Effector memory CD4-positive, alpha-beta T cell (primary cell): ENCODE measurements at regions not wholly inside any gene's neighbourhood (a gene's known extent, or its start where the extent isn't known, plus 50 kb on each side); places are given as distances from the start of the nearest gene placed in this dataset.

ENCODE experiments used
- DNase-seq, 3 donors: peaks; one replicate each; pipeline ENCODE4 v3.0.0-alpha.2; 2020
- H3K27ac ChIP-seq: 2 replicates; pipeline ENCODE4 v1.7.0; 2013; ENCODE audit warnings: mild to moderate bottlenecking, low read length, moderate library complexity; ENCODE audit not compliant: insufficient read depth, poor library complexity, severe bottlenecking
- H3K27me3 ChIP-seq: replicated peaks from 2 replicates; pipeline ENCODE4 v1.7.0; 2013; ENCODE audit warnings: mild to moderate bottlenecking, low read length; ENCODE audit not compliant: insufficient read depth, control insufficient read depth, poor library complexity, severe bottlenecking
- H3K36me3 ChIP-seq: 2 replicates; pipeline ENCODE4 v1.7.0; 2013; ENCODE audit warnings: mild to moderate bottlenecking, low read length, moderate library complexity; ENCODE audit not compliant: control insufficient read depth, insufficient read depth
- H3K4me1 ChIP-seq: 2 replicates; pipeline ENCODE4 v1.7.0; 2013; ENCODE audit warnings: low read length, mild to moderate bottlenecking; ENCODE audit not compliant: control insufficient read depth, insufficient read depth, poor library complexity, severe bottlenecking
- H3K4me3 ChIP-seq: 2 replicates; pipeline ENCODE4 v1.7.0; 2013; ENCODE audit warnings: low read length, low read depth, mild to moderate bottlenecking; ENCODE audit not compliant: insufficient read depth, poor library complexity, severe bottlenecking
- H3K9me3 ChIP-seq: 2 replicates; pipeline ENCODE4 v1.7.0; 2013; ENCODE audit warnings: mild to moderate bottlenecking, low read length, moderate library complexity; ENCODE audit not compliant: control insufficient read depth

DNA sequence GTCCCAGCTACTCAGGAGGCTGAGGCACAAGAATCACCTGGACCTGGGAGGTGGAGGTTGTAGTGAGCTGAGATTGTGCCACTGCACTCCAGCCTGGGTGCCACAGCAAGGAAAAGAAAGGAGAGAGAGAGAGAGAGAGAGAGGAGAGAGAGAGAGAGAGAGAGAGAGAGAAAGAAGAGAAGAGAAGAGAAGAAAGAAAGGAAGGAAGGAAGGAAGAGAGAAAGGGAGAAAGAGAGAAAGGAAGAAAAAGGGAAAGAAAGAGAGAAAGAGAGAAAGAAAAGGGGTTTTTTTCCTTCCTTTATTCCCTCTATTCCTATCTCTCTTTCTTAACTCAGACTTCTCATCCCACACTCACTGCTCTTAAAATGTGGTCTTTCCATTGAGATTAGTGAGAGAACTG is 238.7 kb upstream of the PRDM1 start:
- no peaks in the 10 kb centered on the region for H3K9me3 ChIP-seq
- no peaks in the 10 kb centered on the region for H3K36me3 ChIP-seq
- DNase-seq: no peak
- no peaks in the 10 kb centered on the region for H3K27me3 ChIP-seq
- H3K4me1 ChIP-seq: no peaks in the 10 kb centered on the region
- no peak overlapping the region for H3K27ac ChIP-seq
- no peak overlapping the region for H3K4me3 ChIP-seq

DNA sequence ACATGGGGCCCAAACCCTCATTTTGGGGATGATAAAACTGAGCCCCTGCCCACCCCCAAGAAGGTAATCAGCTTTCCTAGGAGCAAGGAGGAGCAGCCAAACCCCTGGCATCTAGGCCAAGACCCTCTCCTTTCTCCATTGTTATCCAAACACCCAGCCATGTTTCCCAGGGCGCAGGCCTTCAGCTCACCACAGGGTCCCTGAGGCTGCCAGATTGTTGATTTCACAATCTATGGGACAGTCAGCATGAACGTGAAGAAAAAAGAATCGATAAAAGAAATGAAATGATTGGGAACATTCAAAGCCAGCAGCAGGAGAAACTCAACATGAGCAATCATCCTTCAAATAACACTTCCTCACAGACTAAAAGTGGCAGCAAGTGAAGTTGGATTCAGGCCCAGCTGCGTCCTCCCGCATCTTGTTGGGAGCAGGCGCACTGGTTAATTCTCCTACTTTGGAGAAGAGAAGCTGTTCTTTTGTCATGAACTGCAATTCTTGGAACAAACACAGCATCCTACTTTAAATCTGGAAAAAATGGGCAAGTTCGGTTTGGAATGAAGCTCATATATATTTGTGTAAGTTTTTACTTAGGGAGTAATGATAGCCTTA is 241.8 kb upstream of the PRDM1 start:
- H3K4me1 ChIP-seq: no peaks in the 10 kb centered on the region
- no peaks in the 10 kb centered on the region for H3K27me3 ChIP-seq
- no peak overlapping the region for H3K4me3 ChIP-seq
- DNase-seq: no peak
- H3K36me3 ChIP-seq: no peaks in the 10 kb centered on the region
- H3K27ac ChIP-seq: no peak overlapping the region
- H3K9me3 ChIP-seq: no peaks in the 10 kb centered on the region

GRCh38 chr6:105839266-105839665 is 246.9 kb upstream of the PRDM1 start:
- no peak for DNase-seq

DNA sequence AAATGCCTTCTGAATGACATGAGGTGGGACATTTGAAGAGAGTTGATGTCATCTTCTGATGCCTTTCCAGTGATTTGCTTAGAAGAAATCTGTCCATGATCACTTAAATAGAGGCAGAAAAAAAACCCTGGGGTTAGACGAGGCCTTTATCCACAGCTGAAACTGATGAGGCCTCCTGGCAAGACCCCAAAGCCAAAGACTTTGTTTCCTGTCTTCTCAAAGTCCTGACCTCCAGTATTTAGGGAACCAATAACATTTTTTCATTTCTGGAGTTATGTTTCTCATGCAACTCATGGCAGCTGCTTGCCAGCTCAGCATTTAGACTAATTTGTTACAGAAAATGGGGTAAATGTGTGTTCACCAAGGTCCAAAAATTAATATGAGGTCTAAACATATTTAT is 248.0 kb upstream of the PRDM1 start:
- Histone ChIP-seq H3K36me3 (no peaks in the 10 kb centered on the region), H3K27me3 (no peaks in the 10 kb centered on the region), H3K9me3 (no peaks in the 10 kb centered on the region), H3K4me1 (no peaks in the 10 kb centered on the region), H3K4me3 (no peak overlapping the region), H3K27ac (no peak overlapping the region)
- no peak for DNase-seq

More at GRCh38 chr6:105839266-105839665, 246.9 kb upstream of the PRDM1 start:
- no peaks in the 10 kb centered on the region for H3K27me3 ChIP-seq
- no peaks in the 10 kb centered on the region for H3K4me1 ChIP-seq
- no peak overlapping the region for H3K4me3 ChIP-seq
- H3K27ac ChIP-seq: no peak overlapping the region
- no peaks in the 10 kb centered on the region for H3K9me3 ChIP-seq
- H3K36me3 ChIP-seq: no peaks in the 10 kb centered on the region

GRCh38 chr6:105836889-105837288 is 249.2 kb upstream of the PRDM1 start:
- DNase-seq: no peak
- Histone ChIP-seq H3K36me3 (no peaks in the 10 kb centered on the region), H3K4me1 (no peaks in the 10 kb centered on the region), H3K4me3 (no peak overlapping the region), H3K9me3 (no peaks in the 10 kb centered on the region), H3K27ac (no peak overlapping the region), H3K27me3 (no peaks in the 10 kb centered on the region)

GRCh38 chr6:105836379-105836778 is 249.8 kb upstream of the PRDM1 start:
- Histone ChIP-seq H3K4me1 (no peaks in the 10 kb centered on the region), H3K36me3 (no peaks in the 10 kb centered on the region), H3K4me3 (no peak overlapping the region), H3K27ac (no peak overlapping the region), H3K9me3 (no peaks in the 10 kb centered on the region), H3K27me3 (no peaks in the 10 kb centered on the region)
- no peak for DNase-seq

DNA sequence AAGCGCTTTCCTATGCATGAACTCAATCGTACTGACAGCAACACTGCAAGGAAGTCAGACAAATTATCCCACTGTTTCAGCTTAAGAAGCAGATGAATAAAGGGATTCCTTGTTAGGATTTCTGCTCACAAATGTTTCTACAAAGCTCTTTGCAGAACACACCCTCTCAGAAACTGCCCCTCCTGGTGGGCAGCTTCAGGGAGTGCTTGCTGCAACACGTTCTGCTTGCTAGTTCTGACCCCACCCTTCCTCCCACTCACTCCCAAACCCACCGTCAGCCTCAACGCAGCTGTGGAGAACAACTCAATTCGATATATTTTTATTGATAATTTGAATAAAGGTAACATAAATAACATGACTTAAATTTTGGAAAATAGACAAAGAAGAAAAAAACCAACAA is 250.8 kb upstream of the PRDM1 start:
- Histone ChIP-seq H3K27ac (no peak overlapping the region), H3K4me1 (no peaks in the 10 kb centered on the region), H3K4me3 (no peak overlapping the region), H3K36me3 (no peaks in the 10 kb centered on the region), H3K27me3 (no peaks in the 10 kb centered on the region), H3K9me3 (no peaks in the 10 kb centered on the region)
- no peak for DNase-seq

GRCh38 chr6:105833959-105834947 is 251.9 kb upstream of the PRDM1 start:
- no peak for DNase-seq
- Histone ChIP-seq H3K4me3 (no peak overlapping the region), H3K36me3 (no peaks in the 10 kb centered on the region), H3K27me3 (no peaks in the 10 kb centered on the region), H3K27ac (no peak overlapping the region), H3K9me3 (no peaks in the 10 kb centered on the region), H3K4me1 (no peaks in the 10 kb centered on the region)

DNA sequence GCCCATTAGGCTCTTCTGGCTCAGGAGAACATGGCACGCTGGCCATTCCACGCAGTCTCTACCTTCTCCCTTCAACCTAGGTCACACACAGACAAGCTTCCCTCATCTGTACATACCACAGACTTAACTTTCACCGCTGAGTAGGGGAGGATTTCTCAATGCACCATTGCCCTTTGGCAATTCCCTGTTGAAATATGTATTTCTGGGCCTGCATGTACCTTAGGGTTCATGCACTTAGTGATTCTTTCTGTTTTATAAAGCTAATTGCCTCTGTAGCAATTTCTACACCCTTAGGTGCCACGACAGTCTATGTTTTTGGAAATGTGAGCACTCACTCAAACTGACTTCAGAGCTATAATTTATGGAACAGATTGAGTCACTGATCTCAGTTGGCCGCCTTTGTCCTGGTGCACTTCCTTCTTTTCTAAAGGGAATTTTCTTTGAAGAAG is 253.8 kb upstream of the PRDM1 start:
- no peak for DNase-seq
- Histone ChIP-seq H3K4me1 (no peaks in the 10 kb centered on the region), H3K27me3 (no peaks in the 10 kb centered on the region), H3K9me3 (no peaks in the 10 kb centered on the region), H3K4me3 (no peak overlapping the region), H3K27ac (no peak overlapping the region), H3K36me3 (no peaks in the 10 kb centered on the region)
